ENCODE measurements at regions not wholly inside any gene's neighbourhood (a gene's known extent, or its start where the extent isn't known, plus 50 kb on each side); places are given as distances from the start of the nearest gene placed in this dataset.
"Not testable (repeated sequence)": the region's sequence is repeated elsewhere in the genome, so short reads cannot be mapped to it uniquely, and the experiment has no call there.

GRCh38 chr6:20346948-20347347 lies 54.7 kb upstream of the E2F3 start:
- DNase-seq = not testable (repeated sequence)

DNA sequence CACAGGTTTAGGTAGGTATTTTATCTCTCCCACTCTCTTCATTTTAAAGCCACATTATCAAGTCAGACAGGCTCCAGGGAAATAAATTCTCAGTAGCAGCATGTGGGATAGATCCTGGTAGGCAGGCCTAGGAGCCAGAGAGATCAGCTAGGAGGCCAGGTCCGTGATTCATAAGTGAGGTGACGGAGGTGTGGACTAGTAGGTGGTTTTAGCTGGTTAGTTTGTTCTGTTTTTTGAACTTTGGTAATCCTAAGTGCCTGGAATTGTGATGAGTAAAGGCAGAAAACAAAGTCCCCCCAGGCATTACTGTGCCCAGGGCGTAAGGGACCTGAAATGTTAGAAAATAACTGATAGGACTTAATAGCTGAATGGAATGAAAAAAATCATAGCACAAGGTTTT lies 53.6 kb upstream of the E2F3 start:
- no peak for DNase-seq

- DNase-seq = no peak
Measured at GRCh38 chr6:20349225-20349624, 52.5 kb upstream of the E2F3 start.

- no peak for DNase-seq
Measured at GRCh38 chr6:20350215-20350614, 51.5 kb upstream of the E2F3 start.

GRCh38 chr6:20351534-20351933 lies 50.1 kb upstream of the E2F3 start:
- DNase-seq = no peak
